ENCODE measurements at regions not wholly inside any gene's neighbourhood (a gene's known extent, or its start where the extent isn't known, plus 50 kb on each side); places are given as distances from the start of the nearest gene placed in this dataset.

DNA sequence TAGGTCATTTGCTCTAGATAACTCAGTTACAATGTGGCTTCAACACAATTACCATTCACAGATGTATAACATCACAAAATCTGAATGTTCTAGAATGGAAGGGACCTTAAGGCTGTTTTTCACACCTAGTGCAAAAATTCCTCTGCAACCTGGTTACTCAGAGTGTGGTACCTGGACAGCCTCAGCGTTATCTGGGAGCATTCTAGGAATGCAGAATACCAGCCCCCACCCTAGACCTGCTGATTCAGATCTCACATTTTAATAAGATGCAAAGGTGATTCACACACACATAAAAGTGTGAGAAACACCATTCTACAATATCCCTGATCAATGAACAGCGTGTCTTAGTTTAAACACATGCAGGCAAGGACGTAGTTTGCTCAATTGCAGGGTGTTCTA is 233.1 kb downstream of the TDRD15 start:
- intact Hi-C loops (cut with DNase I) = no loop called here
- Histone ChIP-seq H3K36me3 (no peaks in the 10 kb centered on the region), H3K27me3 (no peaks in the 10 kb centered on the region), H3K4me1 (ENCODE audit: insufficient read depth) (no peaks in the 10 kb centered on the region), H3K9me3 (no peaks in the 10 kb centered on the region), H3K27ac (no peak overlapping the region), H3K4me3 (no peak overlapping the region)
- TF ChIP-seq EP300 (IDR thresholded peaks at IDR 0.05) = no peak
- TF ChIP-seq POLR2A (IDR thresholded peaks at IDR 0.05) = no peak
- TF ChIP-seq CTCF (IDR thresholded peaks at IDR 0.05) = no peak
- WGBS, 3 donors = 82 to 88% (median 83%) methylated on average over 3 of the region's 3 CpGs
- no peak for DNase-seq

GRCh38 chr2:21358976-21359375 is 235.2 kb downstream of the TDRD15 start:
- no peaks in the 10 kb centered on the region for H3K36me3 ChIP-seq
- H3K27ac ChIP-seq = no peak overlapping the region
- no peak for DNase-seq
- H3K4me1 ChIP-seq (ENCODE audit: insufficient read depth) = no peaks in the 10 kb centered on the region
- H3K9me3 ChIP-seq = no peaks in the 10 kb centered on the region
- TF ChIP-seq EP300 (IDR thresholded peaks at IDR 0.05) = no peak
- no peak for TF ChIP-seq POLR2A (IDR thresholded peaks at IDR 0.05)
- TF ChIP-seq CTCF (IDR thresholded peaks at IDR 0.05) = no peak
- 87 to 88% (median 88%) methylated on average over 2 of the region's 2 CpGs for WGBS, 3 donors
- intact Hi-C loops (cut with DNase I) = no loop called here
- no peaks in the 10 kb centered on the region for H3K27me3 ChIP-seq
- no peak overlapping the region for H3K4me3 ChIP-seq

DNA sequence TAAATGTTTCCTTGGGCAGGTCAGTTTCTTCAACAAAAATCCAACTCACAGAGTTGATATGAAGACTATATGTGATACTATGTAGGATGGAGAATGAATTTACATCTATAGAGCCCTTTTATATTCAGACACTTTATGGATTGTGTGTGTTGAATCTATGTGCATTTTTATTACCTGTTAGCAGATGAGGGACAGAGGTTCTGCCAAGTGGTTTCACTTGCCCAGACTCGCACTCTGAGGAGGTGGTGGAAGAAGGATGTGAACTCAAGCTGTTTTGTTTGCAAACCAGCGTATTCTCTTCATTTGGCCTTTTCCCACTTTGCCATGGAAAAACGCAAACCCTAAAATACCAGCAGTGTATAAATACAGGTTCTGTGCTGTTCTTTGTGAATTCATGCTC is 237.6 kb downstream of the TDRD15 start:
- Histone ChIP-seq H3K4me3 (no peak overlapping the region), H3K36me3 (no peaks in the 10 kb centered on the region), H3K9me3 (no peaks in the 10 kb centered on the region), H3K4me1 (ENCODE audit: insufficient read depth) (no peaks in the 10 kb centered on the region), H3K27me3 (no peaks in the 10 kb centered on the region), H3K27ac (no peak overlapping the region)
- intact Hi-C loops (cut with DNase I) = no loop called here
- no peak for TF ChIP-seq CTCF (IDR thresholded peaks at IDR 0.05)
- TF ChIP-seq POLR2A (IDR thresholded peaks at IDR 0.05) = no peak
- no peak for DNase-seq
- 93 to 98% (median 95%) methylated on average over 3 of the region's 3 CpGs for WGBS, 3 donors

DNA sequence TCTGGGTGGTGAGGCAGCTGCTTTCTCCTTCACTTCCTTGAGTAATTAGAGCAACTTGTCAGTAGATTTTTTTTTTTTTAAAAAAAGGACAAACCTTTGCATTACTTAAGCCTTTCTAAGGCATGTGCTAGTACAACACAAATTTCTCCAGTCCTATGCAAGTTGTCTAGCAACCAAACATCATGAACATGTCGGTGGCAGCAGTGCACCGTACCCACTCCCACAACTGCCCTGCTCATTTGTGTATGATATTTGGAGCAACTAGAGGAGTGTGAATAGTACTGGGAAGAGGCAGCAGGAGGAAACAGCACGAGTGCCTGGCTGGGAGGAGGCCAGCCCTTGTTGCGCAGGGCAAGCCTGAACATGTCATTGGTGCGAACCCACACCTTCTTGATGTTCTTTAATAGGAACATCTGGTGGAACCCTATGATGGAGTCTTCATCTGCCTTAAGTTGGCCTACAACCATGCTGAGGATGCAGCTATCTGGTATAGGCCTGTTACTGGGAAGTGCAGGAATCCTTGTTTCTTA is 238.3 kb downstream of the TDRD15 start:
- H3K4me1 ChIP-seq (ENCODE audit: insufficient read depth) = no peaks in the 10 kb centered on the region
- TF ChIP-seq EP300 (IDR thresholded peaks at IDR 0.05) (no peak), POLR2A (IDR thresholded peaks at IDR 0.05) (no peak), CTCF (IDR thresholded peaks at IDR 0.05) (no peak)
- no peak overlapping the region for H3K4me3 ChIP-seq
- H3K27ac ChIP-seq = no peak overlapping the region
- H3K9me3 ChIP-seq = no peaks in the 10 kb centered on the region
- 90 to 93% (median 91%) methylated on average over 5 of the region's 5 CpGs for WGBS, 3 donors
- intact Hi-C loops (cut with DNase I) = no loop called here
- no peaks in the 10 kb centered on the region for H3K36me3 ChIP-seq
- no peak for DNase-seq
- H3K27me3 ChIP-seq = no peaks in the 10 kb centered on the region

Measured in ovary (tissue), 7 donors.